ENCODE measurements at regions not wholly inside any gene's neighbourhood (a gene's known extent, or its start where the extent isn't known, plus 50 kb on each side); places are given as distances from the start of the nearest gene placed in this dataset.
A peak's percentile ranks its signal among the peaks of the same experiment; 100 is the strongest.
"Not testable (repeated sequence)": the region's sequence is repeated elsewhere in the genome, so short reads cannot be mapped to it uniquely, and the experiment has no call there.

GRCh38 chr9:1115370-1115769 is 65.2 kb downstream of the DMRT2 start:
- DNase-seq (ENCODE audit: extremely low read depth in 1 of 11, low read depth in 9 of 11, low spot score in 4 of 11): no peak

- no peak for DNase-seq (ENCODE audit: extremely low read depth in 1 of 11, low read depth in 9 of 11, low spot score in 4 of 11)
Measured at GRCh38 chr9:1117439-1117838, 67.3 kb downstream of the DMRT2 start.

DNA sequence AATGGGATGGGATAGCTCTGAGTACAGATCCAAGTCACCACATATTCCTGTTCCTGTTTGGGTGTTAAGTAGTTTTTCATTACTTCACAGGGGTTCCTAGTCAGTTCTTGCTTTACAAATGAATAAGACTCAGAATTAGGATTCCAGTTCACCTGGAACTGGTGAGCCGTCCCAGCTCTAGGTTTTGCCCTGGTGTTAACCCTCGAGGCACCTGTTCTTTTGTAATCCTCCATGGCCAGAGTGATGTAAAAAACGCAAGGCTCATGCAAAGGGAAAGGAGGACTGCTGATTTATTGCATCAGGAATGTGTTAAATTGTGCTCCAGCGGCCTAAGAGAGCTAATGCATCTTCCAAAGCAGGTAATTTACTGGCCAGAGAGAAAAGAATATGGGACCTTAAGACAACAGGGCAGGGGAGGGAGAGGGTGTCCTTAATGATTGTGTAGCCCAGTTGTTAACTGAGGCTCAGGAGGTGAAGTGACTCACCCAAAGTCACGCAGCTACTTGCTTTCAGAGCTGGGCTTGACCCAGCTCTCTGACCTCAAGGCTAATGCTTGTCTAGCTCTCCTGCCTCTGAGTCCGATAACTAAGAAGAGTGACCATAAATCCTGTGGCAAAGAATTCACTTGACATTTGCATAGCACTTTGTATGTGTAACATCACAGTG is 70.5 kb downstream of the DMRT2 start:
- DNase-seq (ENCODE audit: extremely low read depth in 1 of 11, low read depth in 9 of 11, low spot score in 4 of 11): no peak

- peak in 2 of 11 donors; percentile 17 to 18 for DNase-seq (ENCODE audit: extremely low read depth in 1 of 11, low read depth in 9 of 11, low spot score in 4 of 11)
Measured at GRCh38 chr9:1125741-1126140, 75.6 kb downstream of the DMRT2 start.

- peak in 3 of 11 donors; percentile 3 to 32 (median 5) for DNase-seq (ENCODE audit: extremely low read depth in 1 of 11, low read depth in 9 of 11, low spot score in 4 of 11)
Measured at GRCh38 chr9:1128046-1128445, 77.9 kb downstream of the DMRT2 start.

- DNase-seq (ENCODE audit: extremely low read depth in 1 of 11, low read depth in 9 of 11, low spot score in 4 of 11): no peak
Measured at GRCh38 chr9:1129382-1129781, 79.2 kb downstream of the DMRT2 start.

DNA sequence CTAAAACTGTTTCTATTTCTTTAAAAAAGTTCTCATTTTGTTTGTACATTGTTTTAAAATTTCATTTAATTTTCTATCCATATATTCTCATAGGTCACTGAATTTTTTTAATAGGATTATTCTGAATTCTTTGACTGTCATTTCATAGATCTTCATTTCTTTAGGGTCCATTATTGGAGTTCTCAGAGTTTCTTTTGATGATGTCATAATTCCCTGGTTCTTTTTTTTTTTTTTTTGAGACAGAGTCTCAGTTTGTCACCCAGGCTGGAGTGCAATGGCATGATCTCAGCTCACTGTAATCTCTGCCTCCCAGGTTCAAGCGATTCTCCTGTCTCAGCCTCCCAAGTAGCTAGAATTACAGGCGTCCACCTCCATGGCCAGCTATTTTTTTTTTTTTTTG is 89.9 kb downstream of the DMRT2 start:
- DNase-seq (ENCODE audit: extremely low read depth in 1 of 11, low read depth in 9 of 11, low spot score in 4 of 11): no peak

DNA sequence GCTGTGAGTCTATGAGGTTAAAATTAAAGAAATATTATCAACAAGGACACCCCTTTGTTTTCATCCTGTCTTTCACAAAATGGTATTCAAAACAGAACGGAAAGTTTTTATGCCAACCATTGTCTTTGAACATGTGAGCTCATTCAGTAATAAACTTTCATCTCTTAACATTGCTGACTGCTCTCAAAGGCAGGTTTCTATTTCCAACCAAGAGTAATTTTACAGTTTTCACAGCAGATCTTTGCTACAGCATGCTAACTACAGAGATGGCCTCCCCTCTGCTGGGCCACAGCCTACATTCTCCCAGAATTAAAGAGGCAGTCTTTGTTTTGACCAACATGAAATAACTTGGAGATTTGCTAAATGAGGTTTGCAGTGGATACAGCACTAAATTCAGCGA is 101.5 kb downstream of the DMRT2 start:
- no peak for DNase-seq (ENCODE audit: extremely low read depth in 1 of 11, low read depth in 9 of 11, low spot score in 4 of 11)

- DNase-seq (ENCODE audit: extremely low read depth in 1 of 11, low read depth in 9 of 11, low spot score in 4 of 11): no peak
Measured at GRCh38 chr9:1152171-1152570, 102.0 kb downstream of the DMRT2 start.

DNA sequence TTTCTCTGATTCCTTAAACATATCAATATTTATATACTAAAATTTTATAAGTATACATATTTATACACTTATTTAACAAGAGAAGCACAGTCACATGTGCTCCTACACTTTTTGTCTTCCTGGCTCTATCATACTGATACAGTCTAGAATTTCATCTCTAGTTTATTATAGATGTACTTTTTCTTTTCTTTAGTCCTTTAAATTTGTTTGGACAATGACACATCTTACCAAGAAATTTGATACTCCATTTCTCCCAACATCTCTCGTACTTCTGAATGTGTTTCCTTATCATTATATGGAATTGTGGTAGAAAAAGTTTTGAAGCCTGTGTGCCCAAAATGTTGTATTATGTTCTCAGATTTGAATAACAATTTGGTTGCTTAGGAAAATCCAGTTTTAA is 104.6 kb downstream of the DMRT2 start:
- no peak for DNase-seq (ENCODE audit: extremely low read depth in 1 of 11, low read depth in 9 of 11, low spot score in 4 of 11)

DNA sequence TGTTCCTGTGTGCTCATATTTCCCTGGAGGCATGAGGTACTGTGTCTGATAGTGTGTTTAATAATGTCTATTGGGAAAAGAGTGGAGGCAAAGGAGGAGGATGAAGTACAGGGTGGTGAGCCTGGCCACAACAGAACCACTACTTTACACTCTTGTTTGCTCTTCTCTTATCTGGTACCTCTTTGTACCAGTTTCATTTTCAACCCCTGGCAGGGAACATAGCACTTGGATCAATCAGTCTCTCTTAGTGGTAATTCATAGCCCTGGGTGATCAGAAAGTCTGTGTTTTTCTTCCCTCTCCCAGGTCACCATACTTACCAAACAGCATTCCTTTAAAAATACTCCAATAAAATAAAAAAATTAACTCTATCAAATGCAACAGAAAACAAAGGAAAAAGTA is 105.4 kb downstream of the DMRT2 start:
- no peak for DNase-seq (ENCODE audit: extremely low read depth in 1 of 11, low read depth in 9 of 11, low spot score in 4 of 11)

GRCh38 chr9:1156794-1157550 is 106.8 kb downstream of the DMRT2 start:
- no peak for DNase-seq (ENCODE audit: extremely low read depth in 1 of 11, low read depth in 9 of 11, low spot score in 4 of 11)

GRCh38 chr9:1157836-1158235 is 107.7 kb downstream of the DMRT2 start:
- DNase-seq (ENCODE audit: extremely low read depth in 1 of 11, low read depth in 9 of 11, low spot score in 4 of 11): no peak

DNA sequence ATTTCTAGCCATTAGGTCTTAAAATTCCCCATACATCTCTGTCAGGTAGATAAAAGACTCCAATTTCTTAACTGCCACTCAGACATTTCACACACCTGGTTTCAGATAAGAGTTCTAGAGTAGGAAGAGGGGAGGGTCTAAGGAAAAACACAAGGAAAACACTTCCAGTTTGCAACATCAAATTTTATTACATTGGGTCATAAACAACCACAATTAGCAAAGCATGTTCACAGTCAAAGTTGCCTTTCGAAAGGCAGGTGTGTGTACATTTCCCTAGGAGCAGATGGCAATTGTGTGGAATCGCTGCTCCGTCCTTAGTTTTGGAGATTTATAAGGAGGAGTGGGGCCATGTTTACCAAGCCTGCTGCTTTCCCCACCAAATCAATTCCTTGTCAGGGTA is 120.8 kb downstream of the DMRT2 start:
- no peak for DNase-seq (ENCODE audit: extremely low read depth in 1 of 11, low read depth in 9 of 11, low spot score in 4 of 11)

- no peak for DNase-seq (ENCODE audit: extremely low read depth in 1 of 11, low read depth in 9 of 11, low spot score in 4 of 11)
Measured at GRCh38 chr9:1171546-1171945, 121.4 kb downstream of the DMRT2 start.

DNA sequence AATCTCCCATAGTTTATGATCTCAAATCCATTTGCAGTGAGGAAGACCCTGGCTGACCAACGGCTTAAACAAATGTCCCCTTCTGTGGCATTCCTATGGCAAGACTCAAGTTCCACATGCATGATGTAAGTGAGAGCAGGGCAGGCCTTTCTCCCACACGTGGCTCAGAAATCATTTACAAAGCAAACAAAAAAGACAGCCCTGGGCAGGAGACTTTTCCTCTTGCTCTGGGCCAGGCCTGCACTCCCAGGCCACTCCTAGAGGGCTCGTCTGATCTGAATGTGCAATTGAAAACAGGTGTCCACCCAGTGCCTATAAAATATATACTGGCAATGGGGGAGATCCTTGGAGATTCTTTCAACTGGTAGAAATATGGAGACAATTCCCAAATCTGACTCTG is 123.1 kb downstream of the DMRT2 start:
- peak in 5 of 11 donors; percentile 6 to 31 (median 7) for DNase-seq (ENCODE audit: extremely low read depth in 1 of 11, low read depth in 9 of 11, low spot score in 4 of 11)

DNA sequence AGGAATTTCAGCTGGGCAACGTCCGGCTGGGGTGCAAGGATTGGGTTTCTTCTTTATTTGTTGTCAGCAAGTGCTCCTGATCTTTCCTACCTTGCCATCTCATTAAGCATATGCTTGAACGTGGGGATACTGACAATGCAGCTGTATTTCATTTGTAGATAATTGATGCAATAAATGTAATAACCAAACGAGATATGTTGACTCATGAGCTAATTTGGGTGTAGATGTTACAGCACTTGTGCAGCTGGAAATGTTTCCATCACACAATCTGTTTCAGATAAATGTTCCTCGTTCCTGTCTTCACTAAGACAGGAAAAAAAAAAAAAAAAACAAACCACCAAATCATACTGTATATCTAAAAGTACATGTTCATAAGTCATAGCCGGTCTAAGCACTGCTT is 123.8 kb downstream of the DMRT2 start:
- DNase-seq (ENCODE audit: extremely low read depth in 1 of 11, low read depth in 9 of 11, low spot score in 4 of 11): no peak

DNA sequence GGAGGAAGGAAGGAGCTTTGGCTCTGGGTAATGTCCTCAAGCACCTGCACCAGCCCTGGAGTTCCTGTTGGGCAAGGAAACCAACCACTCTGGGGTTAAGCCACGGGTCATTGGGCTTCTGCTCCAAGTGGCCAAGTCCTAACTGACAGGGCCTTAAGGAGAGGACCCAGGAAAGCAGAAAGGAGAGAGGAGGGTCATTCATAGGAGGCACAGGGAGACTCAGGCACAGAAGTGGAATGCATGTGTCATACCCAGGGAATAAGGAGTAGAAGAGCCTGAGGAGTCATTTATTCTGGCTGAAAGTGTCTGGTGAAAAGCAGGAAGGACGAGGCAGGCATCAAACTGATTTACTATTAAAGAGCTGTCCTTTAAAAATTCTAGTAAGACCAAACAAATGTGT is 129.2 kb downstream of the DMRT2 start:
- DNase-seq (ENCODE audit: extremely low read depth in 1 of 11, low read depth in 9 of 11, low spot score in 4 of 11): no peak

GRCh38 chr9:1184146-1184545 is 134.0 kb downstream of the DMRT2 start:
- no peak for DNase-seq (ENCODE audit: extremely low read depth in 1 of 11, low read depth in 9 of 11, low spot score in 4 of 11)

- DNase-seq (ENCODE audit: extremely low read depth in 1 of 11, low read depth in 9 of 11, low spot score in 4 of 11): not testable (repeated sequence)
Measured at GRCh38 chr9:1187137-1187536, 137.0 kb downstream of the DMRT2 start.

DNA sequence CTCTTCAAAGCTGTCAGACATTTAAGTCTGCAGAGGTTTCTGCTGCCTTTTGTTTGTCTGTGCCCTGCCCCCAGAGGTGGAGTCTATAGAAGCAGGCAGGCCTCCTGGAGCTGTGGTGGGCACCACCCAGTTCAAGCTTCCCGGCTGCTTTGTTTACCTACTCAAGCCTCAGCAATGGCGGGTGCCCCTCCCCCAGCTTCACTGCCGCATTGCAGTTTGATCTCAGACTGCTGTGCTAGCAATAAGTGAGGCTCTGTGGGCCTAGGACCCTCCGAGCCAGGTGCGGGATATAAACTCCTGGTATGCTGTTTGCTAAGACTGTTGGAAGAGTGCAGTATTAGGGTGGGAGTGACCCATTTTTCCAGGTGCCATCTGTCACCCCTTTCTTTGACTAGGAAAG is 145.5 kb downstream of the DMRT2 start:
- DNase-seq (ENCODE audit: extremely low read depth in 1 of 11, low read depth in 9 of 11, low spot score in 4 of 11): not testable (repeated sequence)

Measured in renal cortex interstitium (tissue), 11 donors.